Neuronal stem cell (in vitro differentiated cells): ENCODE measurements at regions not wholly inside any gene's neighbourhood (a gene's known extent, or its start where the extent isn't known, plus 50 kb on each side); places are given as distances from the start of the nearest gene placed in this dataset.

Source experiments
- DNase-seq: peaks from one replicate; pipeline ENCODE4 v3.0.0-alpha.2; 2013; ENCODE audit warnings: low spot score
- H2AFZ ChIP-seq: one replicate; pipeline ENCODE4 v1.6.1; 2013; ENCODE audit warnings: mild to moderate bottlenecking, low read length, inconsistent platforms
- H2AK5ac ChIP-seq: 2 replicates; pipeline ENCODE4 v1.6.1; 2013; ENCODE audit warnings: low read depth, mild to moderate bottlenecking, inconsistent platforms, low read length, moderate library complexity, mixed read lengths
- H2BK120ac ChIP-seq: 2 replicates; pipeline ENCODE4 v1.6.1; 2013; ENCODE audit warnings: low read depth, mild to moderate bottlenecking, inconsistent platforms, low read length, moderate library complexity, mixed read lengths
- H2BK12ac ChIP-seq: one replicate; pipeline ENCODE4 v1.6.1; 2013; ENCODE audit warnings: low read length, inconsistent platforms
- H2BK15ac ChIP-seq: 2 replicates; pipeline ENCODE4 v1.6.1; 2013; ENCODE audit warnings: mild to moderate bottlenecking, low read length, inconsistent platforms, mixed read lengths
- H2BK5ac ChIP-seq: one replicate; pipeline ENCODE4 v1.6.1; 2013; ENCODE audit warnings: inconsistent platforms, mild to moderate bottlenecking, low read length, moderate library complexity
- H3K14ac ChIP-seq: one replicate; pipeline ENCODE4 v1.6.1; 2013; ENCODE audit warnings: low read length, inconsistent platforms
- H3K18ac ChIP-seq: 2 replicates; pipeline ENCODE4 v1.6.1; 2013; ENCODE audit warnings: low read length, inconsistent platforms
- H3K23ac ChIP-seq: 2 replicates; pipeline ENCODE4 v1.6.1; 2013; ENCODE audit warnings: low read depth, mild to moderate bottlenecking, mixed read lengths, low read length, inconsistent platforms; ENCODE audit not compliant: poor library complexity
- H3K27ac ChIP-seq: replicated peaks from 3 replicates; pipeline ENCODE4 v1.5.1; 2013; ENCODE audit warnings: low read length, inconsistent platforms
- H3K27me3 ChIP-seq, 3 experiments: 2 replicates each; pipeline ENCODE4 v1.6.1; 2013; ENCODE audit warnings: low read length in 3 of 3, mild to moderate bottlenecking in 2 of 3, inconsistent platforms in 1 of 3, low read depth in 1 of 3, mixed read lengths in 1 of 3, moderate library complexity in 1 of 3; ENCODE audit not compliant: control insufficient read depth in 3 of 3, insufficient read depth in 3 of 3
- H3K36me3 ChIP-seq, 2 donors: replicated peaks in 1 of 2; 2 replicates each; pipeline ENCODE4 v1.6.1; 2013; ENCODE audit warnings: low read length in 2 of 2; ENCODE audit not compliant: control insufficient read depth in 2 of 2, insufficient read depth in 2 of 2
- H3K4ac ChIP-seq: 2 replicates; pipeline ENCODE4 v1.6.1; 2013; ENCODE audit warnings: inconsistent platforms, mild to moderate bottlenecking, low read length, moderate library complexity
- H3K4me1 ChIP-seq, 2 donors: 1 replicate in 1 of 2; 2 replicates in 1 of 2; pipeline ENCODE4 v1.6.1; 2013; ENCODE audit warnings: low read length in 2 of 2, low read depth in 1 of 2; ENCODE audit not compliant: control insufficient read depth in 2 of 2, insufficient read depth in 1 of 2
- H3K4me2 ChIP-seq: one replicate; pipeline ENCODE4 v1.6.1; 2013; ENCODE audit warnings: mild to moderate bottlenecking, low read length, inconsistent platforms; ENCODE audit not compliant: insufficient read depth, poor library complexity, severe bottlenecking
- H3K4me3 ChIP-seq, 2 donors: 2 replicates each; pipeline ENCODE4 v1.5.1; 2013; ENCODE audit warnings: low read length in 2 of 2, mild to moderate bottlenecking in 2 of 2, inconsistent platforms in 1 of 2, moderate library complexity in 1 of 2
- H3K79me1 ChIP-seq: one replicate; pipeline ENCODE4 v1.6.1; 2013; ENCODE audit warnings: low read depth, mild to moderate bottlenecking, inconsistent platforms, low read length, moderate library complexity
- H3K9ac ChIP-seq: one replicate; pipeline ENCODE4 v1.6.1; 2013; ENCODE audit warnings: mild to moderate bottlenecking, low read depth, low read length, inconsistent platforms; ENCODE audit not compliant: poor library complexity
- H3K9me3 ChIP-seq, 2 donors: replicated peaks in 1 of 2; 2 replicates each; pipeline versions ENCODE3 to v1.6.1; 2013; ENCODE audit warnings: low read length in 2 of 2, mild to moderate bottlenecking in 2 of 2, inconsistent platforms in 1 of 2, low read depth in 1 of 2, mixed read lengths in 1 of 2, moderate library complexity in 1 of 2; ENCODE audit not compliant: control insufficient read depth in 2 of 2, insufficient read depth in 1 of 2
- H4K8ac ChIP-seq: one replicate; pipeline ENCODE4 v1.6.1; 2013; ENCODE audit warnings: low read depth, mild to moderate bottlenecking, inconsistent platforms, low read length, moderate library complexity
- H4K91ac ChIP-seq: one replicate; pipeline ENCODE4 v1.6.1; 2013; ENCODE audit warnings: low read length, low read depth, mild to moderate bottlenecking, inconsistent platforms; ENCODE audit not compliant: poor library complexity
- WGBS, 2 donors: extraction: QIAGEN DNeasy Blood & Tissue Kit; methylation state at CpG; one replicate each; pipeline ENCODE4 v1.1.7; 2013; ENCODE audit warnings: missing lambda C conversion rate in 2 of 2, mixed read lengths in 1 of 2; ENCODE audit not compliant: insufficient read length in 2 of 2, insufficient replicate concordance in 1 of 2; ENCODE audit errors: extremely low coverage in 2 of 2; 5-methylcytosine and 5-hydroxymethylcytosine counted together

- Histone ChIP-seq H3K4me3 (no peak overlapping the region), H2BK120ac (no peak overlapping the region), H3K9me3 (no peaks in the 10 kb centered on the region), H2AK5ac (no peak overlapping the region), H3K4me1 (no peaks in the 10 kb centered on the region), H4K8ac (no peak overlapping the region), H4K91ac (no peak overlapping the region), H3K4ac (no peak overlapping the region), H3K27me3 (no peaks in the 10 kb centered on the region), H3K4me2 (no peak overlapping the region), H2BK5ac (no peak overlapping the region), H2AFZ (no peak overlapping the region), H3K23ac (no peak overlapping the region), H3K27ac (no peak overlapping the region), H3K36me3 (no peaks in the 10 kb centered on the region), H3K79me1 (no peaks in the 10 kb centered on the region), H2BK12ac (no peak overlapping the region), H2BK15ac (no peak overlapping the region), H3K14ac (no peak overlapping the region), H3K18ac (no peak overlapping the region), H3K9ac (no peak overlapping the region)
- no peak for DNase-seq
- no CpG with 5 or more reads among the region's 2 CpGs for WGBS, 2 donors
These were observed 263.2 kb downstream of the RAD51AP2 start for GRCh38 chr2:17255071-17255470.

GRCh38 chr2:17254421-17254820, 263.8 kb downstream of the RAD51AP2 start:
- no peak overlapping the region for H2BK12ac ChIP-seq
- H3K36me3 ChIP-seq = no peaks in the 10 kb centered on the region
- no peak overlapping the region for H2BK5ac ChIP-seq
- H2AFZ ChIP-seq = no peak overlapping the region
- no peak overlapping the region for H3K4me3 ChIP-seq
- no peak overlapping the region for H3K9ac ChIP-seq
- H3K4me2 ChIP-seq = no peak overlapping the region
- no peak overlapping the region for H2BK120ac ChIP-seq
- H4K8ac ChIP-seq = no peak overlapping the region
- no peak overlapping the region for H2AK5ac ChIP-seq
- WGBS, 2 donors = no CpG with 5 or more reads among the region's 2 CpGs
- no peak overlapping the region for H3K23ac ChIP-seq
- no peaks in the 10 kb centered on the region for H3K79me1 ChIP-seq
- DNase-seq = no peak
- H2BK15ac ChIP-seq = no peak overlapping the region
- no peak overlapping the region for H4K91ac ChIP-seq
- no peaks in the 10 kb centered on the region for H3K27me3 ChIP-seq
- H3K9me3 ChIP-seq = no peaks in the 10 kb centered on the region
- H3K4me1 ChIP-seq = no peaks in the 10 kb centered on the region
- H3K4ac ChIP-seq = no peak overlapping the region
- H3K27ac ChIP-seq = no peak overlapping the region
- H3K18ac ChIP-seq = no peak overlapping the region
- no peak overlapping the region for H3K14ac ChIP-seq

- H3K23ac ChIP-seq = no peak overlapping the region
- no peaks in the 10 kb centered on the region for H3K79me1 ChIP-seq
- H3K9me3 ChIP-seq = no peaks in the 10 kb centered on the region
- H2AK5ac ChIP-seq = no peak overlapping the region
- H3K36me3 ChIP-seq = no peaks in the 10 kb centered on the region
- no peak overlapping the region for H3K18ac ChIP-seq
- no peak overlapping the region for H3K14ac ChIP-seq
- no peak overlapping the region for H2BK5ac ChIP-seq
- no peak overlapping the region for H2BK120ac ChIP-seq
- no peaks in the 10 kb centered on the region for H3K27me3 ChIP-seq
- no peak overlapping the region for H4K91ac ChIP-seq
- no CpG with 5 or more reads among the region's 4 CpGs for WGBS, 2 donors
- no peak overlapping the region for H2BK15ac ChIP-seq
- H3K4me1 ChIP-seq = no peaks in the 10 kb centered on the region
- no peak overlapping the region for H4K8ac ChIP-seq
- H3K4me3 ChIP-seq = no peak overlapping the region
- H3K27ac ChIP-seq = no peak overlapping the region
- no peak for DNase-seq
- no peak overlapping the region for H3K4me2 ChIP-seq
- H3K9ac ChIP-seq = no peak overlapping the region
- H2BK12ac ChIP-seq = no peak overlapping the region
- H2AFZ ChIP-seq = no peak overlapping the region
- H3K4ac ChIP-seq = no peak overlapping the region
These were observed 266.0 kb downstream of the RAD51AP2 start for GRCh38 chr2:17252258-17252657.

- H3K4ac ChIP-seq = no peak overlapping the region
- H2BK12ac ChIP-seq = no peak overlapping the region
- H2BK15ac ChIP-seq = no peak overlapping the region
- DNase-seq = no peak
- H3K4me2 ChIP-seq = no peak overlapping the region
- no peak overlapping the region for H3K27ac ChIP-seq
- no peak overlapping the region for H3K14ac ChIP-seq
- H3K79me1 ChIP-seq = no peaks in the 10 kb centered on the region
- H4K8ac ChIP-seq = no peak overlapping the region
- no peak overlapping the region for H3K9ac ChIP-seq
- no peak overlapping the region for H2AFZ ChIP-seq
- no peak overlapping the region for H4K91ac ChIP-seq
- H2AK5ac ChIP-seq = no peak overlapping the region
- no peak overlapping the region for H3K18ac ChIP-seq
- no peak overlapping the region for H2BK5ac ChIP-seq
- H3K4me3 ChIP-seq = no peak overlapping the region
- H3K27me3 ChIP-seq = no peaks in the 10 kb centered on the region
- no peaks in the 10 kb centered on the region for H3K4me1 ChIP-seq
- H3K23ac ChIP-seq = no peak overlapping the region
- no peaks in the 10 kb centered on the region for H3K9me3 ChIP-seq
- no peaks in the 10 kb centered on the region for H3K36me3 ChIP-seq
- WGBS, 2 donors = no CpG with 5 or more reads among the region's 5 CpGs
- no peak overlapping the region for H2BK120ac ChIP-seq
These were observed 267.1 kb downstream of the RAD51AP2 start for GRCh38 chr2:17251171-17251570.
